ENCODE measurements at regions not wholly inside any gene's neighbourhood (a gene's known extent, or its start where the extent isn't known, plus 50 kb on each side); places are given as distances from the start of the nearest gene placed in this dataset.

DNA sequence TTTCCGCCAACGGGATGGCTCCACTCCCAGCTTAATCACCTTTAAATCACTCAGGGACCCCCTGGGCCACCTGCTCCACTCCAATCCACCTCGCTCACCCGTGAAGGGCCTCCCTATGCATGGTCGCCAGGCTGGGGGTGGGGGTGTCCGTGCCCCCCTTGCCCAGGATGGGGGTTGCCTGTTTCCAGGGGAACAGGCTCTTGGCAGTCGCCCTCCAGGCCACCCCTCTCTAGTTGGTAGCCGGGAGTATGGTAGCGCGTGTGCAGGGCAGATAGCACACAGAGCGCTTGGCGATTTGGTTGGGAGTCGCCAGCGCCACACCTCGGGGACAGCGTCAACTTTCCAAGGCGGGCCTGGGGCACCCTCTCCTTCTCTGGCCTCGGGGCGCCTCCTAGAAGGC, 134.9 kb upstream of the ZNF92 start:
- H4K20me1 ChIP-seq (ENCODE audit: insufficient read depth), result no peaks in the 10 kb centered on the region
- no peak overlapping the region for H3K4me2 ChIP-seq (ENCODE audit: low read length)
- peaks cover 13% of the 10 kb centered on the region for H3K27me3 ChIP-seq (ENCODE audit: insufficient read depth, low read depth, low read length)
- TF ChIP-seq, protein P1, sequence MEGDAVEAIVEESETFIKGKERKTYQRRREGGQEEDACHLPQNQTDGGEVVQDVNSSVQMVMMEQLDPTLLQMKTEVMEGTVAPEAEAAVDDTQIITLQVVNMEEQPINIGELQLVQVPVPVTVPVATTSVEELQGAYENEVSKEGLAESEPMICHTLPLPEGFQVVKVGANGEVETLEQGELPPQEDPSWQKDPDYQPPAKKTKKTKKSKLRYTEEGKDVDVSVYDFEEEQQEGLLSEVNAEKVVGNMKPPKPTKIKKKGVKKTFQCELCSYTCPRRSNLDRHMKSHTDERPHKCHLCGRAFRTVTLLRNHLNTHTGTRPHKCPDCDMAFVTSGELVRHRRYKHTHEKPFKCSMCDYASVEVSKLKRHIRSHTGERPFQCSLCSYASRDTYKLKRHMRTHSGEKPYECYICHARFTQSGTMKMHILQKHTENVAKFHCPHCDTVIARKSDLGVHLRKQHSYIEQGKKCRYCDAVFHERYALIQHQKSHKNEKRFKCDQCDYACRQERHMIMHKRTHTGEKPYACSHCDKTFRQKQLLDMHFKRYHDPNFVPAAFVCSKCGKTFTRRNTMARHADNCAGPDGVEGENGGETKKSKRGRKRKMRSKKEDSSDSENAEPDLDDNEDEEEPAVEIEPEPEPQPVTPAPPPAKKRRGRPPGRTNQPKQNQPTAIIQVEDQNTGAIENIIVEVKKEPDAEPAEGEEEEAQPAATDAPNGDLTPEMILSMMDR (IDR thresholded peaks at IDR 0.05; ENCODE audit: poor library complexity, severe bottlenecking), result no peak
- TF ChIP-seq, protein P2, sequence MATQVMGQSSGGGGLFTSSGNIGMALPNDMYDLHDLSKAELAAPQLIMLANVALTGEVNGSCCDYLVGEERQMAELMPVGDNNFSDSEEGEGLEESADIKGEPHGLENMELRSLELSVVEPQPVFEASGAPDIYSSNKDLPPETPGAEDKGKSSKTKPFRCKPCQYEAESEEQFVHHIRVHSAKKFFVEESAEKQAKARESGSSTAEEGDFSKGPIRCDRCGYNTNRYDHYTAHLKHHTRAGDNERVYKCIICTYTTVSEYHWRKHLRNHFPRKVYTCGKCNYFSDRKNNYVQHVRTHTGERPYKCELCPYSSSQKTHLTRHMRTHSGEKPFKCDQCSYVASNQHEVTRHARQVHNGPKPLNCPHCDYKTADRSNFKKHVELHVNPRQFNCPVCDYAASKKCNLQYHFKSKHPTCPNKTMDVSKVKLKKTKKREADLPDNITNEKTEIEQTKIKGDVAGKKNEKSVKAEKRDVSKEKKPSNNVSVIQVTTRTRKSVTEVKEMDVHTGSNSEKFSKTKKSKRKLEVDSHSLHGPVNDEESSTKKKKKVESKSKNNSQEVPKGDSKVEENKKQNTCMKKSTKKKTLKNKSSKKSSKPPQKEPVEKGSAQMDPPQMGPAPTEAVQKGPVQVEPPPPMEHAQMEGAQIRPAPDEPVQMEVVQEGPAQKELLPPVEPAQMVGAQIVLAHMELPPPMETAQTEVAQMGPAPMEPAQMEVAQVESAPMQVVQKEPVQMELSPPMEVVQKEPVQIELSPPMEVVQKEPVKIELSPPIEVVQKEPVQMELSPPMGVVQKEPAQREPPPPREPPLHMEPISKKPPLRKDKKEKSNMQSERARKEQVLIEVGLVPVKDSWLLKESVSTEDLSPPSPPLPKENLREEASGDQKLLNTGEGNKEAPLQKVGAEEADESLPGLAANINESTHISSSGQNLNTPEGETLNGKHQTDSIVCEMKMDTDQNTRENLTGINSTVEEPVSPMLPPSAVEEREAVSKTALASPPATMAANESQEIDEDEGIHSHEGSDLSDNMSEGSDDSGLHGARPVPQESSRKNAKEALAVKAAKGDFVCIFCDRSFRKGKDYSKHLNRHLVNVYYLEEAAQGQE (IDR thresholded peaks at IDR 0.05; ENCODE audit: borderline replicate concordance), result no peak
- no peak for TF ChIP-seq EZH2 (IDR thresholded peaks at IDR 0.05; ENCODE audit: borderline replicate concordance, insufficient read depth, low read length, poor library complexity, severe bottlenecking)
- TF ChIP-seq RAD21 (conservative IDR thresholded peaks at IDR 0.05), result no peak
- TF ChIP-seq POLR2AphosphoS5 (IDR thresholded peaks at IDR 0.05), result no peak
- TF ChIP-seq EP300 (conservative IDR thresholded peaks at IDR 0.05; ENCODE audit: poor library complexity, severe bottlenecking), result no peak
- no peak for TF ChIP-seq TAF1 (IDR thresholded peaks at IDR 0.05; ENCODE audit: low read depth)
- no peak for TF ChIP-seq MXI1 (conservative IDR thresholded peaks at IDR 0.05; ENCODE audit: poor library complexity, severe bottlenecking)
- TF ChIP-seq SMC3 (conservative IDR thresholded peaks at IDR 0.05; ENCODE audit: poor library complexity), result no peak
- H3K4me3 ChIP-seq (ENCODE audit: low read length), result no peak overlapping the region
- H3K9me2 ChIP-seq (ENCODE audit: insufficient read depth, low read length), result no peaks in the 10 kb centered on the region
- no peaks in the 10 kb centered on the region for H3K79me2 ChIP-seq (replicated peaks; ENCODE audit: insufficient read depth, low read length)
- no peak overlapping the region for H2AFZ ChIP-seq (ENCODE audit: low read depth, low read length)
- no peak overlapping the region for H3K9ac ChIP-seq (ENCODE audit: low read length)
- H3K36me3 ChIP-seq (ENCODE audit: insufficient read depth, low read length), result no peaks in the 10 kb centered on the region
- no peaks in the 10 kb centered on the region for H3K9me3 ChIP-seq (ENCODE audit: low read length)
- no peaks in the 10 kb centered on the region for H3F3A ChIP-seq (ENCODE audit: insufficient read depth, low read length, poor library complexity, severe bottlenecking)
- no peak overlapping the region for H3K27ac ChIP-seq (ENCODE audit: low read length)

DNA sequence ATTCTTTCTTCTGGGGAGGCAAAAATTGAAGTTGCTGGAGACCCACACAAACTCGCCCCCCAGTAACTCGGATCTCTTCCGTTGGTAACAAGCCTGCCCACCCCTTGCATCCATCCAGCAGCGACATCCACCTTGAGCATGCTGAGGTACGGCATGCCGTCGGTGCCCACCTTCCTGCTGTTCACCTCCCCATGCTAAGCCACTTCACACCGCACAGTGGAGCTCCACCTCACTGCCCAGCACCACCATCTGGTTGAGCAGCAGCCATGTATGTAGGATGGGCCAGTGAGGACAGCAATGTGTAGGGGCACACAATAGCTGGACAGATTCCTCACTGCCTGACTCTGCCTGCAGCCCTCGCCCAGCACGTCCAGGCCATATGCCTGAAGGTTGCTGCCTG, 138.1 kb upstream of the ZNF92 start:
- no peaks in the 10 kb centered on the region for H3K9me3 ChIP-seq (ENCODE audit: low read length)
- H3K4me2 ChIP-seq (ENCODE audit: low read length), result no peak overlapping the region
- no peak overlapping the region for H3K4me3 ChIP-seq (ENCODE audit: low read length)
- no peaks in the 10 kb centered on the region for H3K36me3 ChIP-seq (ENCODE audit: insufficient read depth, low read length)
- TF ChIP-seq EZH2 (IDR thresholded peaks at IDR 0.05; ENCODE audit: borderline replicate concordance, insufficient read depth, low read length, poor library complexity, severe bottlenecking) (no peak), POLR2AphosphoS5 (IDR thresholded peaks at IDR 0.05) (no peak), MXI1 (conservative IDR thresholded peaks at IDR 0.05; ENCODE audit: poor library complexity, severe bottlenecking) (no peak), RAD21 (conservative IDR thresholded peaks at IDR 0.05) (no peak), SMC3 (conservative IDR thresholded peaks at IDR 0.05; ENCODE audit: poor library complexity) (no peak), EP300 (conservative IDR thresholded peaks at IDR 0.05; ENCODE audit: poor library complexity, severe bottlenecking) (no peak), TAF1 (IDR thresholded peaks at IDR 0.05; ENCODE audit: low read depth) (no peak)
- TF ChIP-seq, protein P1 (IDR thresholded peaks at IDR 0.05; ENCODE audit: poor library complexity, severe bottlenecking), result no peak
- TF ChIP-seq, protein P2 (IDR thresholded peaks at IDR 0.05; ENCODE audit: borderline replicate concordance), result no peak
- H3K27me3 ChIP-seq (ENCODE audit: insufficient read depth, low read depth, low read length), result peaks cover 13% of the 10 kb centered on the region
- no peaks in the 10 kb centered on the region for H4K20me1 ChIP-seq (ENCODE audit: insufficient read depth)
- no peak overlapping the region for H3K27ac ChIP-seq (ENCODE audit: low read length)
- H2AFZ ChIP-seq (ENCODE audit: low read depth, low read length), result no peak overlapping the region
- no peaks in the 10 kb centered on the region for H3K9me2 ChIP-seq (ENCODE audit: insufficient read depth, low read length)
- H3F3A ChIP-seq (ENCODE audit: insufficient read depth, low read length, poor library complexity, severe bottlenecking), result no peaks in the 10 kb centered on the region
- H3K79me2 ChIP-seq (replicated peaks; ENCODE audit: insufficient read depth, low read length), result no peaks in the 10 kb centered on the region
- no peak overlapping the region for H3K9ac ChIP-seq (ENCODE audit: low read length)
